Heart left ventricle (tissue), 13 donors: ENCODE measurements at regions not wholly inside any gene's neighbourhood (a gene's known extent, or its start where the extent isn't known, plus 50 kb on each side); places are given as distances from the start of the nearest gene placed in this dataset.

Source experiments
- POLR2A ChIP-seq, 2 donors: fragments of 450-650 bp; IDR thresholded peaks; one replicate each; pipeline ENCODE4 v1.6.1; 2017; ENCODE audit warnings: antibody characterized with exemption in 2 of 2, mild to moderate bottlenecking in 2 of 2, moderate library complexity in 2 of 2
- TF ChIP-seq, protein P1 (sequence below), 12 donors: fragments of 200-600 bp; sonication (generic) in 4 of 12; IDR thresholded peaks; one replicate each; pipeline versions ENCODE4 v1.5.0 to v1.8.0; 2018 to 2022; ENCODE audit warnings: antibody characterized with exemption in 12 of 12, mild to moderate bottlenecking in 5 of 12
- donor health status: ischemic (EF 13 %, LVEDD 7.1; RV severe dilation, severe dysfunction).
- donor health status: DM: no; HTN: yes; CAD: no.
- donor health status: DM: no; HTN: no; CAD: no.
- donor health status: ischemic (EF 25% LVEDD 6.9; RV normal size, moderate dysfunction).
- donor health status: ischemic (EF 25% LVEDD 5.7; RV mildly dilated, moderate dysfunction).
- donor health status: ischemic (EF 35%, LVEDD 5.7; RV mildly dilated, moderate dysfunction).
- donor health status: nonischemic (EF 11% LVEDD 7.7; RV severe dilation, severe dysfunction).
- donor health status: DM: yes; HTN: yes; CAD: no.
- donor health status: PGD.
- donor health status: ischemic (EF 29% LVEDD 5.4; RV normal size, mild dysfunction).
- donor health status: nonischemic (EF 23%, LVEDD 6.1; RV moderate dilation, normal function).

DNA sequence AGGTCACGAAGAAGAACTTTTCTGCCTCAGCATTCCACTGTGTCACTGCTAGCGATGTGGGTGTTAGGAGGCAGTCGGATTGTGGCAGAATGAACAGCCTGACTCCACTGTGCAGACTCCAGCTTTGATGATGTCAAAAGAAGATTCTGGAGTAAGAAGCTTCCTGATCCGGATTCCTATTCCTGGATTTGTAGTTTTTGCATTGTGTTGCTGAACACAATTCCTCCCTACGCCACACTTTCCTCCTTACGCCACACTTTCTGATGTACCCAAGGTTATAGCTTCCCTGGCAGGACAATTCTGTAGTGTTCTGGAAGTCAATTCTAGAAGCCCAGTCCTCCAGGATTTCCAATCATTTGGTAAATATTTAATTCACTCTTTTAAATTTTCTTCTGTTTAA lies 665.2 kb upstream of the ADGRL2 start:
- TF ChIP-seq, protein P1, sequence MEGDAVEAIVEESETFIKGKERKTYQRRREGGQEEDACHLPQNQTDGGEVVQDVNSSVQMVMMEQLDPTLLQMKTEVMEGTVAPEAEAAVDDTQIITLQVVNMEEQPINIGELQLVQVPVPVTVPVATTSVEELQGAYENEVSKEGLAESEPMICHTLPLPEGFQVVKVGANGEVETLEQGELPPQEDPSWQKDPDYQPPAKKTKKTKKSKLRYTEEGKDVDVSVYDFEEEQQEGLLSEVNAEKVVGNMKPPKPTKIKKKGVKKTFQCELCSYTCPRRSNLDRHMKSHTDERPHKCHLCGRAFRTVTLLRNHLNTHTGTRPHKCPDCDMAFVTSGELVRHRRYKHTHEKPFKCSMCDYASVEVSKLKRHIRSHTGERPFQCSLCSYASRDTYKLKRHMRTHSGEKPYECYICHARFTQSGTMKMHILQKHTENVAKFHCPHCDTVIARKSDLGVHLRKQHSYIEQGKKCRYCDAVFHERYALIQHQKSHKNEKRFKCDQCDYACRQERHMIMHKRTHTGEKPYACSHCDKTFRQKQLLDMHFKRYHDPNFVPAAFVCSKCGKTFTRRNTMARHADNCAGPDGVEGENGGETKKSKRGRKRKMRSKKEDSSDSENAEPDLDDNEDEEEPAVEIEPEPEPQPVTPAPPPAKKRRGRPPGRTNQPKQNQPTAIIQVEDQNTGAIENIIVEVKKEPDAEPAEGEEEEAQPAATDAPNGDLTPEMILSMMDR (IDR thresholded peaks at IDR 0.05), result no peak
- no peak for TF ChIP-seq POLR2A (IDR thresholded peaks at IDR 0.05)
